Suppressor macrophage (primary cell): ENCODE measurements at regions not wholly inside any gene's neighbourhood (a gene's known extent, or its start where the extent isn't known, plus 50 kb on each side); places are given as distances from the start of the nearest gene placed in this dataset.
A peak's percentile ranks its signal among the peaks of the same experiment; 100 is the strongest.

ENCODE experiments used
- DNase-seq, 4 experiments: peaks; one replicate each; pipeline ENCODE4 v3.0.0-alpha.2; 2020 to 2022

- no peak for DNase-seq
Observed at GRCh38 chr5:56620903-56621677, 194.3 kb upstream of the MAP3K1 start.

- no peak for DNase-seq
Observed at GRCh38 chr5:56617998-56618397, 197.4 kb upstream of the MAP3K1 start.

GRCh38 chr5:56616454-56617160 is 198.7 kb upstream of the MAP3K1 start:
- DNase-seq = no peak

GRCh38 chr5:56615361-56616153 is 199.8 kb upstream of the MAP3K1 start:
- DNase-seq = peak in 1 of 4 experiments; percentile 13

- DNase-seq = no peak
Observed at GRCh38 chr5:56612759-56613158, 202.6 kb upstream of the MAP3K1 start.

- no peak for DNase-seq
Observed at GRCh38 chr5:56612353-56612752, 203.0 kb upstream of the MAP3K1 start.

GRCh38 chr5:56610093-56610698 is 205.2 kb upstream of the MAP3K1 start:
- DNase-seq = no peak

- DNase-seq = peak; percentile 53 to 85 (median 68)
Observed at GRCh38 chr5:56608217-56608925, 207.0 kb upstream of the MAP3K1 start.

- no peak for DNase-seq
Observed at GRCh38 chr5:56607551-56607950, 207.8 kb upstream of the MAP3K1 start.

GRCh38 chr5:56607074-56607473 is 208.3 kb upstream of the MAP3K1 start:
- no peak for DNase-seq

GRCh38 chr5:56606192-56606591 is 209.2 kb upstream of the MAP3K1 start:
- DNase-seq = no peak

GRCh38 chr5:56605231-56605630 is 210.1 kb upstream of the MAP3K1 start:
- no peak for DNase-seq

GRCh38 chr5:56601641-56602071 is 213.7 kb upstream of the MAP3K1 start:
- DNase-seq = no peak

GRCh38 chr5:56598941-56599340 is 216.4 kb upstream of the MAP3K1 start:
- no peak for DNase-seq

GRCh38 chr5:56596155-56596554 is 219.2 kb upstream of the MAP3K1 start:
- no peak for DNase-seq

- no peak for DNase-seq
Observed at GRCh38 chr5:56595566-56595965, 219.8 kb upstream of the MAP3K1 start.

- DNase-seq = no peak
Observed at GRCh38 chr5:56594792-56595191, 220.6 kb upstream of the MAP3K1 start.

GRCh38 chr5:56591081-56591480 is 224.3 kb upstream of the MAP3K1 start:
- DNase-seq = no peak

- no peak for DNase-seq
Observed at GRCh38 chr5:56589481-56589860, 225.9 kb upstream of the MAP3K1 start.

GRCh38 chr5:56588636-56589480 is 226.5 kb upstream of the MAP3K1 start:
- peak; percentile 23 to 61 (median 50) for DNase-seq

GRCh38 chr5:56588131-56588487 is 227.2 kb upstream of the MAP3K1 start:
- no peak for DNase-seq
